H7 (cell line): ENCODE measurements at regions not wholly inside any gene's neighbourhood (a gene's known extent, or its start where the extent isn't known, plus 50 kb on each side); places are given as distances from the start of the nearest gene placed in this dataset.
A peak's percentile ranks its signal among the peaks of the same experiment; 100 is the strongest.
"Not testable (repeated sequence)": the region's sequence is repeated elsewhere in the genome, so short reads cannot be mapped to it uniquely, and the experiment has no call there.

Experiments
- DNase-seq: peaks from one replicate; pipeline ENCODE4 v3.0.0; 2012
- H3K27me3 ChIP-seq: 2 replicates; pipeline ENCODE4 v1.6.0; 2011; ENCODE audit warnings: mild to moderate bottlenecking, low read length; ENCODE audit not compliant: control insufficient read depth, insufficient read depth
- H3K36me3 ChIP-seq: replicated peaks from 2 replicates; pipeline ENCODE4 v1.5.1; 2011; ENCODE audit warnings: low read length; ENCODE audit not compliant: control insufficient read depth, insufficient read depth
- H3K4me3 ChIP-seq: 2 replicates; pipeline ENCODE4 v1.5.1; 2011; ENCODE audit warnings: low read depth, mild to moderate bottlenecking, control low read depth, low read length, moderate library complexity; ENCODE audit not compliant: insufficient read depth

- Histone ChIP-seq H3K27me3 (no peaks in the 10 kb centered on the region), H3K4me3 (no peak overlapping the region), H3K36me3 (no peaks in the 10 kb centered on the region)
- DNase-seq: no peak
These were observed 97.5 kb downstream of the SH3YL1 start for GRCh38 chr2:166381-166780.

GRCh38 chr2:165530-165929 is 98.3 kb downstream of the SH3YL1 start:
- no peak for DNase-seq
- no peaks in the 10 kb centered on the region for H3K36me3 ChIP-seq
- H3K4me3 ChIP-seq: no peak overlapping the region
- no peaks in the 10 kb centered on the region for H3K27me3 ChIP-seq

- no peak overlapping the region for H3K4me3 ChIP-seq
- DNase-seq: no peak
- no peaks in the 10 kb centered on the region for H3K36me3 ChIP-seq
- no peaks in the 10 kb centered on the region for H3K27me3 ChIP-seq
These were observed 101.1 kb downstream of the SH3YL1 start for GRCh38 chr2:162473-163382.

- Histone ChIP-seq H3K4me3 (no peak overlapping the region), H3K27me3 (no peaks in the 10 kb centered on the region), H3K36me3 (no peaks in the 10 kb centered on the region)
- no peak for DNase-seq
These were observed 102.1 kb downstream of the SH3YL1 start for GRCh38 chr2:161729-162128.

- no peak for DNase-seq
- no peaks in the 10 kb centered on the region for H3K27me3 ChIP-seq
- H3K36me3 ChIP-seq: no peaks in the 10 kb centered on the region
- H3K4me3 ChIP-seq: no peak overlapping the region
These were observed 105.4 kb upstream of the FAM110C start for GRCh38 chr2:151553-152334.

GRCh38 chr2:145407-145806 is 99.1 kb upstream of the FAM110C start:
- no peak for DNase-seq
- Histone ChIP-seq H3K4me3 (no peak overlapping the region), H3K27me3 (no peaks in the 10 kb centered on the region), H3K36me3 (no peaks in the 10 kb centered on the region)

GRCh38 chr2:141611-142010 is 95.3 kb upstream of the FAM110C start:
- Histone ChIP-seq H3K27me3 (no peaks in the 10 kb centered on the region), H3K4me3 (no peak overlapping the region), H3K36me3 (no peaks in the 10 kb centered on the region)
- no peak for DNase-seq

GRCh38 chr2:136666-137065 is 90.4 kb upstream of the FAM110C start:
- peak; percentile 30 for DNase-seq
- Histone ChIP-seq H3K36me3 (no peaks in the 10 kb centered on the region), H3K27me3 (no peaks in the 10 kb centered on the region), H3K4me3 (no peak overlapping the region)

- H3K36me3 ChIP-seq: no peaks in the 10 kb centered on the region
- no peak for DNase-seq
- H3K27me3 ChIP-seq: no peaks in the 10 kb centered on the region
- H3K4me3 ChIP-seq: no peak overlapping the region
These were observed 87.6 kb upstream of the FAM110C start for GRCh38 chr2:133675-134593.

GRCh38 chr2:126769-127168 is 80.5 kb upstream of the FAM110C start:
- H3K36me3 ChIP-seq, DNase-seq, H3K4me3 ChIP-seq, H3K27me3 ChIP-seq: not testable (repeated sequence)

- no peaks in the 10 kb centered on the region for H3K36me3 ChIP-seq
- no peak overlapping the region for H3K4me3 ChIP-seq
- DNase-seq: peak; percentile 22
- no peaks in the 10 kb centered on the region for H3K27me3 ChIP-seq
These were observed 78.1 kb upstream of the FAM110C start for GRCh38 chr2:124241-124880.

GRCh38 chr2:116953-117352 is 70.6 kb upstream of the FAM110C start:
- Histone ChIP-seq H3K36me3 (no peaks in the 10 kb centered on the region), H3K4me3 (no peak overlapping the region), H3K27me3 (no peaks in the 10 kb centered on the region)
- DNase-seq: no peak

GRCh38 chr2:115303-115702 is 69.0 kb upstream of the FAM110C start:
- no peaks in the 10 kb centered on the region for H3K36me3 ChIP-seq
- DNase-seq: peak; percentile 47
- no peak overlapping the region for H3K4me3 ChIP-seq
- no peaks in the 10 kb centered on the region for H3K27me3 ChIP-seq

- no peaks in the 10 kb centered on the region for H3K36me3 ChIP-seq
- DNase-seq: no peak
- no peak overlapping the region for H3K4me3 ChIP-seq
- no peaks in the 10 kb centered on the region for H3K27me3 ChIP-seq
These were observed 68.3 kb upstream of the FAM110C start for GRCh38 chr2:114616-115015.
